ENCODE measurements at regions not wholly inside any gene's neighbourhood (a gene's known extent, or its start where the extent isn't known, plus 50 kb on each side); places are given as distances from the start of the nearest gene placed in this dataset.

GRCh38 chr1:238753252-238753651 lies 633.1 kb upstream of the CHRM3 start:
- Histone ChIP-seq H3K36me3 (ENCODE audit: control insufficient read depth in 4 of 4, insufficient read depth in 3 of 4, low read depth in 1 of 4, low read length in 3 of 4) (no peaks in the 10 kb centered on the region), H3K9me3 (ENCODE audit: control insufficient read depth in 4 of 4, low read length in 3 of 4) (peaks cover 0 to 2% (median 0%) of the 10 kb centered on the region in 4 donors), H3K9ac (ENCODE audit: low read depth in 1 of 2, low read length in 2 of 2) (no peak overlapping the region), H3K27me3 (ENCODE audit: control insufficient read depth in 4 of 4, insufficient read depth in 4 of 4, low read length in 3 of 4) (no peaks in the 10 kb centered on the region), H3K4me3 (ENCODE audit: low read depth in 1 of 3, low read length in 3 of 3) (no peak overlapping the region), H3K27ac (ENCODE audit: low read depth in 1 of 2, low read length in 2 of 2) (no peak overlapping the region), H3K4me1 (ENCODE audit: control insufficient read depth in 4 of 4, insufficient read depth in 4 of 4, low read length in 3 of 4) (no peaks in the 10 kb centered on the region)
- TF ChIP-seq NR2F2 (IDR thresholded peaks at IDR 0.05) (no peak), YY1 (IDR thresholded peaks at IDR 0.05) (no peak), SP1 (IDR thresholded peaks at IDR 0.05) (no peak), RAD21 (IDR thresholded peaks at IDR 0.05) (no peak), FOXA2 (IDR thresholded peaks at IDR 0.05) (no peak), REST (IDR thresholded peaks at IDR 0.05) (no peak), ATF3 (IDR thresholded peaks at IDR 0.05) (no peak), CTCF (IDR thresholded peaks at IDR 0.05; ENCODE audit: low read depth, low read length, missing input control) (no peak), TAF1 (conservative IDR thresholded peaks at IDR 0.05) (no peak), RXRA (IDR thresholded peaks at IDR 0.05) (no peak), JUND (IDR thresholded peaks at IDR 0.05) (no peak), HNF4A (conservative IDR thresholded peaks at IDR 0.05) (no peak), MAX (IDR thresholded peaks at IDR 0.05) (no peak)
- 79% methylated on average over 3 of the region's 3 CpGs for WGBS
- DNase-seq (ENCODE audit: low spot score): no peak

- Histone ChIP-seq H3K4me1 (ENCODE audit: control insufficient read depth in 4 of 4, insufficient read depth in 4 of 4, low read length in 3 of 4) (no peaks in the 10 kb centered on the region), H3K36me3 (ENCODE audit: control insufficient read depth in 4 of 4, insufficient read depth in 3 of 4, low read depth in 1 of 4, low read length in 3 of 4) (no peaks in the 10 kb centered on the region), H3K9me3 (ENCODE audit: control insufficient read depth in 4 of 4, low read length in 3 of 4) (peaks cover 0 to 4% (median 1%) of the 10 kb centered on the region in 4 donors), H3K4me3 (ENCODE audit: low read depth in 1 of 3, low read length in 3 of 3) (no peak overlapping the region), H3K9ac (ENCODE audit: low read depth in 1 of 2, low read length in 2 of 2) (no peak overlapping the region), H3K27ac (ENCODE audit: low read depth in 1 of 2, low read length in 2 of 2) (no peak overlapping the region), H3K27me3 (ENCODE audit: control insufficient read depth in 4 of 4, insufficient read depth in 4 of 4, low read length in 3 of 4) (no peaks in the 10 kb centered on the region)
- WGBS: 88% methylated on average over 3 of the region's 3 CpGs
- TF ChIP-seq JUND (IDR thresholded peaks at IDR 0.05): no peak
- no peak for TF ChIP-seq NR2F2 (IDR thresholded peaks at IDR 0.05)
- no peak for TF ChIP-seq REST (IDR thresholded peaks at IDR 0.05)
- no peak for TF ChIP-seq YY1 (IDR thresholded peaks at IDR 0.05)
- no peak for TF ChIP-seq MAX (IDR thresholded peaks at IDR 0.05)
- TF ChIP-seq HNF4A (conservative IDR thresholded peaks at IDR 0.05): no peak
- TF ChIP-seq RAD21 (IDR thresholded peaks at IDR 0.05): no peak
- no peak for TF ChIP-seq ZBTB33 (IDR thresholded peaks at IDR 0.05)
- no peak for TF ChIP-seq ATF3 (IDR thresholded peaks at IDR 0.05)
- TF ChIP-seq HNF4G (IDR thresholded peaks at IDR 0.05): no peak
- no peak for DNase-seq (ENCODE audit: low spot score)
Observed at GRCh38 chr1:238752327-238752726, 634.0 kb upstream of the CHRM3 start.
